ENCODE measurements at regions not wholly inside any gene's neighbourhood (a gene's known extent, or its start where the extent isn't known, plus 50 kb on each side); places are given as distances from the start of the nearest gene placed in this dataset.

DNA sequence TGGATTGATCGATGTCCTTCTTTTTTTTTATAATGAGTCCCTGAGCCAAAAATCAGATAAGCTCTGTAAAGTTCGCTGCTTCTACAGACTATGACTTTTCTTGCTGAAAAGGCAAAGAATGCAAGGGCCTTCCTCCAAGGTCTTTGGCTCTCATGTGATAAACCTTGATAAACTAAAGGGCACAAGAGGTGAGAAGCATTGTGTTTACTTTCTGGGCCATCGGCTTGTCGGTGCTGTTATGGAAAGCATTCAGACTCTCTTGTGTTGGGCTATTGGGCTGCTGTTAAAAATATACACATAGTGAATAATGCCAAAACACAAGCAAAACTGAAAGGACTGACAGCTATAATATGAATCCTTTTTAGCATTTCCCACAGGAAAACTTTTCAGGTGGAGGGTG, 472.4 kb upstream of the SPHKAP start:
- TF ChIP-seq, protein P1, sequence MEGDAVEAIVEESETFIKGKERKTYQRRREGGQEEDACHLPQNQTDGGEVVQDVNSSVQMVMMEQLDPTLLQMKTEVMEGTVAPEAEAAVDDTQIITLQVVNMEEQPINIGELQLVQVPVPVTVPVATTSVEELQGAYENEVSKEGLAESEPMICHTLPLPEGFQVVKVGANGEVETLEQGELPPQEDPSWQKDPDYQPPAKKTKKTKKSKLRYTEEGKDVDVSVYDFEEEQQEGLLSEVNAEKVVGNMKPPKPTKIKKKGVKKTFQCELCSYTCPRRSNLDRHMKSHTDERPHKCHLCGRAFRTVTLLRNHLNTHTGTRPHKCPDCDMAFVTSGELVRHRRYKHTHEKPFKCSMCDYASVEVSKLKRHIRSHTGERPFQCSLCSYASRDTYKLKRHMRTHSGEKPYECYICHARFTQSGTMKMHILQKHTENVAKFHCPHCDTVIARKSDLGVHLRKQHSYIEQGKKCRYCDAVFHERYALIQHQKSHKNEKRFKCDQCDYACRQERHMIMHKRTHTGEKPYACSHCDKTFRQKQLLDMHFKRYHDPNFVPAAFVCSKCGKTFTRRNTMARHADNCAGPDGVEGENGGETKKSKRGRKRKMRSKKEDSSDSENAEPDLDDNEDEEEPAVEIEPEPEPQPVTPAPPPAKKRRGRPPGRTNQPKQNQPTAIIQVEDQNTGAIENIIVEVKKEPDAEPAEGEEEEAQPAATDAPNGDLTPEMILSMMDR (IDR thresholded peaks at IDR 0.05), result no peak
- TF ChIP-seq POLR2A (IDR thresholded peaks at IDR 0.05) (no peak), EP300 (IDR thresholded peaks at IDR 0.05) (no peak), POLR2AphosphoS5 (IDR thresholded peaks at IDR 0.05) (no peak)

All from stomach (tissue), 4 donors.